GM12864 (cell line): ENCODE measurements at regions not wholly inside any gene's neighbourhood (a gene's known extent, or its start where the extent isn't known, plus 50 kb on each side); places are given as distances from the start of the nearest gene placed in this dataset.

Experiments
- DNase-seq: peaks from one replicate; pipeline ENCODE4 v3.0.0-alpha.2; 2011; ENCODE audit warnings: low read depth
- H3K4me3 ChIP-seq: 2 replicates; pipeline ENCODE4 v1.5.1; 2011; ENCODE audit warnings: mild to moderate bottlenecking, low read depth, low read length, control low read depth
- TF ChIP-seq, protein P1 (sequence below): IDR thresholded peaks from 2 replicates; pipeline ENCODE4 v1.5.1; 2011; ENCODE audit warnings: low read depth, mild to moderate bottlenecking, moderate library complexity, low read length, control low read depth, inconsistent platforms; ENCODE audit errors: missing control alignments

DNA sequence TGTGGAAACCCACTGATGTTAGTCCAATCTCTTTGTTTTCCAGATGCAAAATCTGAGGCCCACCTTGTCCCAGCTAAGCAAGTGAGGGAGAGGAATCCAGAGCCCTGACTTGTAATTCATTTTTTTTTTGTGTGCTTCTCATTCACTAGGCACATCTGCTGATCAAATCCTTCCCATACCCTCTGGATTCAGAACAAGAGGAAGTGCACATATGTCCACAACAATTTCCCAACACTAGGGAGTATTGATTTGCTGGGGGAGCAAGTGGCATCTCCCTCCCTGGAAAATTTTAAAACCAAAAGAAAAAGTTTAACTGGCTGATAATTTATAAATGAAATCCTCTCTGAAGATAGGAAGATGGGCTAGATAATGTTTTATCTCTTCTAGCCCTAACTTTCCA is 94.6 kb upstream of the RFC3 start:
- no peak overlapping the region for H3K4me3 ChIP-seq
- TF ChIP-seq, protein P1, sequence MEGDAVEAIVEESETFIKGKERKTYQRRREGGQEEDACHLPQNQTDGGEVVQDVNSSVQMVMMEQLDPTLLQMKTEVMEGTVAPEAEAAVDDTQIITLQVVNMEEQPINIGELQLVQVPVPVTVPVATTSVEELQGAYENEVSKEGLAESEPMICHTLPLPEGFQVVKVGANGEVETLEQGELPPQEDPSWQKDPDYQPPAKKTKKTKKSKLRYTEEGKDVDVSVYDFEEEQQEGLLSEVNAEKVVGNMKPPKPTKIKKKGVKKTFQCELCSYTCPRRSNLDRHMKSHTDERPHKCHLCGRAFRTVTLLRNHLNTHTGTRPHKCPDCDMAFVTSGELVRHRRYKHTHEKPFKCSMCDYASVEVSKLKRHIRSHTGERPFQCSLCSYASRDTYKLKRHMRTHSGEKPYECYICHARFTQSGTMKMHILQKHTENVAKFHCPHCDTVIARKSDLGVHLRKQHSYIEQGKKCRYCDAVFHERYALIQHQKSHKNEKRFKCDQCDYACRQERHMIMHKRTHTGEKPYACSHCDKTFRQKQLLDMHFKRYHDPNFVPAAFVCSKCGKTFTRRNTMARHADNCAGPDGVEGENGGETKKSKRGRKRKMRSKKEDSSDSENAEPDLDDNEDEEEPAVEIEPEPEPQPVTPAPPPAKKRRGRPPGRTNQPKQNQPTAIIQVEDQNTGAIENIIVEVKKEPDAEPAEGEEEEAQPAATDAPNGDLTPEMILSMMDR: no peak
- no peak for DNase-seq

DNA sequence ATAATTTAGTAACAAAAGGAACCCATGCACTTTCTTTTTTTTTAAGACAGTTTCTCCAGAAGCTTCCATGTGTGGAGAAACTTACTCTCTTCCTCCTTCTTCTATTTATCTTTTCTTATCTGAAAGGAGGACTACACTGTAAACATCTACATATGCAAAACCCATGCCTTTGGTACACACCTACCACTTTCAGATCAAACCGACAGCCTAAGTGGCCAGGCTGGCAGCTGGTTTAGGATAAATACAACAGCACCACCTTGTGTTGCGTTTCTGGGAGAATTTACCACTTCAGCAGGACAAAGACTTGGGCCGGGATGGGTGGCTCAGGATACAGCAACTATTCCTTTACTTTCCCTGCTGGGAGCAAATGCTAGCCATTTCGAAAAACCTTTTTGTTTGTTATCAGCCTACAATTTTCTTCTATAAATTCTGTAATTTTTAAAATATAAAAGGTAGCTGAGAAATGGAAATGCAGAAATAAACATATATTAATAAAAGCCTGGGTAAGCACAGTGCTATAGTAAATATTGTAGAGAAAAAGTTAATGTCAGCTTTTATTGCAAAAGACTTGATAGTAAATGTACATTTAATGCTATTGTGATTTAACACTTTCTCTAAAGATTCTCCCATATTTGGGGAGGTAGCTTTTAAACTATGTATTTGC is 94.0 kb upstream of the RFC3 start:
- no peak overlapping the region for H3K4me3 ChIP-seq
- DNase-seq: peak; percentile 89
- TF ChIP-seq, protein P1: peak; percentile 60

DNA sequence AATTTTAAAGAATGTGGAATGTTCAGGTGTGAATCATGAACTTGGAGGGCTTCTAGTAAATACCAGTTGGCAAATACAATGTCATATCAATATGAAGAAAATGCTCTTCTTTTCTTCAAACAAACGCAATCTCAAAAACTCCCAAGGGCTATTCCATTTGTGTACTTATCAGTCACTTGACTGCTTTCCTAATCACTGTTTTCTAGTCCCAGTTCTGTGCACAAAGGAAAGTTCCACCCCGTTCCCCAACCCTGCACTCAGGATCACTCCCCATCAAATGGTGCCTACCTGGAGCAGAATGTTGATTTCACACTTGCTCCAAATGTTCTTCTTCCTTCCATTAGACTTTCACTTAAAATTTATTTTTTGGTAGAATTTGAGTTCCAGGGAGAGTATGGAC is 92.6 kb upstream of the RFC3 start:
- DNase-seq: no peak
- TF ChIP-seq, protein P1: no peak
- no peak overlapping the region for H3K4me3 ChIP-seq

DNA sequence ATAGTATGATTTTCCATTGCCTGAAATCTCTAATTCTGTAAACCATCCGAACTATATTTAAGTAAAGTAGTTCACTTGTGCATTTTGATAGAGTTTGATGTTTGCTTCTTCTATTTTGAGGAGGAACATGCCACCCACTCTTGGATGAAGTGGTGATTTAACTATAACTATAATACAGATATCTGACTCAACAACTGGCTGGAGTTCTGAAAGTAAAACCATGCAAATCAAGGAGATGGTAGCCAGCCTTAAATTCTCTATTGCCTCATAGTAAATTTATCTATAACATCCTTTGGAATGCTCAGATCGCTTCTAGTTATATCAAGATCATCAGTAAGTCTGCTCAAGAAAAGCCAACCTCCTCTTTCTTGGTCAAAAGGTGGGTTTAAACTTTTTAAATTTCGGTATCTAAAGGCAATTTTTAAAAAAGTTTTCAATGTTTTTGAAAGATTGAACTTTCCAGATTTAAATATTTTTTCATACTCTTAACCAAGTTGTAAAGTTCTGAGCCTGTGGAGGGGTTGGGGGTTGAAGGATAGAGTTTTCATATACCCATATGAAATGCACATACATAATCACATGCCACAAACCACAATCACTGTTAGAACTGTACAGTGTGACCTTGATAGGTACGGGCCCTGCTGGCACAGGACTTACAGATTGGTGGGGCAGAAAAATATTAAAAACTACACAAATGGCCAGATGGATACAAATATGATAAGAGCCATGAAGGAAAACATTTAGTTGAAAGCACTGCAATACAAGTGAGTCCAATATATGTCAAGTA is 90.5 kb upstream of the RFC3 start:
- no peak overlapping the region for H3K4me3 ChIP-seq
- TF ChIP-seq, protein P1: no peak
- DNase-seq: no peak

DNA sequence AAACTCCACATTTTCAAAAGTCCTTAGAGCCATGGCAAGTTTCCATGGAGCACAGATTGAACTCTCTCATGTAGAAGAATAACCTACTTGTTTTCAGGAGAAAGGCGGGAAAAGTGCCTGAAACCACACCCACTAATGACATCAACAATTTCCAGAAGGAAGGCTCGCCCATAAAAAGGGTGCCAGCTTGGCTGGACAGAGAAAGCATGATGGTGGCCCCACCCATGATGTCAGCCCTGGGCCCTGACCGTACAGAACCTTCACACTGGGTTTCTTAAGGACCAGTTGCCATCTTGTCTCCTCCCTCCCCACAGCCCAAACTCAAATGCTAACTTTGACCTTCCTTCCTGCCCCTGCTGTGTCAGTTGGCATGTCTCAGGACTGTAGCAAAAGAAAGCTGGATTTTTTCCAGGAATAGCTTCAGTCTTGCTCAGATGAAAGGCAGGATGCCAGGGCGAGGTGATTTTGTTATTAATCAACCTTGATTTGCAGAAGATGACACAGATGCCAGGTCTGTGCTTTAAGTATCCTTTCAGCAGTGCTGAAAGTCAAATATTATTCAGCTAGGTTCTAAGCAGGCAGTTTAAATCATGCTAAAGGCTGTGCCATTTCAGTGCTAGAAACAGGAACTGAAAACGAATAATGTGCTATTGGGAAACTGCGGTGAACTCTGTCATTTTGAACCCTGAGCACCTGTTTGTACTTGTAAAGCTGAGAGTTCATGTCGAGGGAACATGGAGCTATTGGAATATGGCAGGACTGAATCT is 89.5 kb upstream of the RFC3 start:
- DNase-seq: peak; percentile 96
- TF ChIP-seq, protein P1: no peak
- peak overlapping the region; percentile 6; the same call in 1 of the 2 replicates for H3K4me3 ChIP-seq

DNA sequence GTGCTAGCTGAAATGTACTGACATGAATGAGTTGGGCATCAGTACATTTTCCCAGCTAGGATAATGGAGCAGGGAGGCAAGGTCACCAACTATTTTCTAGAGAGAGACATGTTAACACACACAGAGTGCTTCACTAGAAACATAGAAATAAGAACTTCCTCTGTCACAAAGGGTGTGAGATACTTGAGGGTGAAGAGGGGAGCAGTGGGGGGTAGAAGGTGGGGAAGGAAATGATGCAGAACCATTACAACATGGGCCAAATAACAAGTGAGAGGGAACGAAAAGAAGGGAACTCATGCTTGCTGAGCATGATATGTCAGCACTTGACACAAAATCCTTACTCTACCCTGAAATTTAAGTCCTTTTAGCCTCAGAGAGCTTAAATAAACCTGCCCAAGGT is 87.8 kb upstream of the RFC3 start:
- no peak for DNase-seq
- no peak overlapping the region for H3K4me3 ChIP-seq
- TF ChIP-seq, protein P1: no peak
